AG04450 (cell line): ENCODE measurements at regions not wholly inside any gene's neighbourhood (a gene's known extent, or its start where the extent isn't known, plus 50 kb on each side); places are given as distances from the start of the nearest gene placed in this dataset.

Experiments
- CTCF ChIA-PET: fragments of 300-600, 350-600 bp; formaldehyde crosslinking; extraction: SDS; loops from one replicate; lab custom pipeline; 2022; ENCODE audit warnings: antibody characterized with exemption, inconsistent platforms; lab: Charles Lee
- POLR2A ChIA-PET: fragments of 350-600 bp; formaldehyde crosslinking; extraction: SDS; loops from one replicate; lab custom pipeline; 2021; ENCODE audit warnings: antibody characterized with exemption, inconsistent platforms; lab: Yijun Ruan, JAX
- DNase-seq: peaks from one replicate; pipeline ENCODE4 v3.0.0-alpha.2; 2011; ENCODE audit warnings: low read depth, low spot score
- H3K27ac ChIP-seq: one replicate; pipeline ENCODE4 v1.5.1; 2012; ENCODE audit warnings: low read depth, low read length, control low read depth
- H3K27me3 ChIP-seq: one replicate; pipeline ENCODE4 v1.6.0; 2012; ENCODE audit warnings: low read length; ENCODE audit not compliant: control insufficient read depth, insufficient read depth
- H3K4me3 ChIP-seq: 2 replicates; pipeline ENCODE4 v1.5.1; 2011; ENCODE audit warnings: mild to moderate bottlenecking, low read depth, low read length, control low read depth
- H3K9me3 ChIP-seq: 2 replicates; pipeline ENCODE4 v1.5.1; 2012; ENCODE audit warnings: low read length; ENCODE audit not compliant: control insufficient read depth, insufficient read depth
- TF ChIP-seq, protein P1 (sequence below): IDR thresholded peaks from 2 replicates; pipeline ENCODE4 v1.5.1; 2011; ENCODE audit warnings: low read depth, low read length, control low read depth, inconsistent platforms

DNA sequence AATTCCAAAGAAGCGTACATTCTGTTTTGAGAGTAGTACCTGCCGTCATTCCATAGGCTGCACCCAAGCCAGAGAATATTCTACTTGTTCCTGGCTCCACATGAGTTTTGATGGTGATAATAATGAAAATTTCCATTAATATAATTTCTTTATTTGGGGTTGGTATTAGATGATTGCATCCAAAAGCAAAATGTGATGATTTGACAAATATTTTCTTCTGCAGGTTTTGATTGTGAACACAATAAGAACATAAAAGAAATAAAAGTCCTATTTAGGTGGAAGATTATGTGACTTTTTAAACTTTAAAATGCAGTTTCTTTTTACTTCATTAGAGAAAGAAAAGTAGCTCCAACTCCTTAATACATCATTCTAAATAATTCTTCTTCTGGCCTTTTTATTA lies 284.8 kb upstream of the FMN2 start:
- Histone ChIP-seq H3K27me3 (no peaks in the 10 kb centered on the region), H3K4me3 (no peak overlapping the region), H3K27ac (no peak overlapping the region), H3K9me3 (no peaks in the 10 kb centered on the region; the same call in 1 of the 2 replicates)
- ChIA-PET CTCF (no interaction called here), POLR2A (no interaction called here)
- DNase-seq: no peak
- TF ChIP-seq, protein P1, sequence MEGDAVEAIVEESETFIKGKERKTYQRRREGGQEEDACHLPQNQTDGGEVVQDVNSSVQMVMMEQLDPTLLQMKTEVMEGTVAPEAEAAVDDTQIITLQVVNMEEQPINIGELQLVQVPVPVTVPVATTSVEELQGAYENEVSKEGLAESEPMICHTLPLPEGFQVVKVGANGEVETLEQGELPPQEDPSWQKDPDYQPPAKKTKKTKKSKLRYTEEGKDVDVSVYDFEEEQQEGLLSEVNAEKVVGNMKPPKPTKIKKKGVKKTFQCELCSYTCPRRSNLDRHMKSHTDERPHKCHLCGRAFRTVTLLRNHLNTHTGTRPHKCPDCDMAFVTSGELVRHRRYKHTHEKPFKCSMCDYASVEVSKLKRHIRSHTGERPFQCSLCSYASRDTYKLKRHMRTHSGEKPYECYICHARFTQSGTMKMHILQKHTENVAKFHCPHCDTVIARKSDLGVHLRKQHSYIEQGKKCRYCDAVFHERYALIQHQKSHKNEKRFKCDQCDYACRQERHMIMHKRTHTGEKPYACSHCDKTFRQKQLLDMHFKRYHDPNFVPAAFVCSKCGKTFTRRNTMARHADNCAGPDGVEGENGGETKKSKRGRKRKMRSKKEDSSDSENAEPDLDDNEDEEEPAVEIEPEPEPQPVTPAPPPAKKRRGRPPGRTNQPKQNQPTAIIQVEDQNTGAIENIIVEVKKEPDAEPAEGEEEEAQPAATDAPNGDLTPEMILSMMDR: no peak

DNA sequence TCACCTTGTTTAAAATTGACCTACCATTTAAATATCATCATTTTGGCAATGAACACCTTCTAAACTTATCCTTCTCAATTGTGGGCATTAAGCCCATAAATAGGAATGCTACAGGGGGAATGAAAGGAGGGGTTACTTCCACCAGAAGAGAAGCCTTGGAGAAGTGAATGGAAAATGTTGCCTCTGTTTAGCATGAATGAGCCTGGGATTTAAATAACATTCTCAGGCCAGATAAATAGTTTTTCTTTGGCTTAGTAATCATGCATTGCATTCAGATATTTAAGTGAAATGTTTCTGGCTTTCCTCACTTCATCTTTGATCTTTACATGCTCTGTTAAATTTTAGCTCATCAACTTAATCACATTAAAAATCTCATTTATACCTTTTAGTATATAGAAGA lies 284.3 kb upstream of the FMN2 start:
- DNase-seq: no peak
- TF ChIP-seq, protein P1: no peak
- Histone ChIP-seq H3K4me3 (no peak overlapping the region), H3K27me3 (no peaks in the 10 kb centered on the region), H3K27ac (no peak overlapping the region), H3K9me3 (no peaks in the 10 kb centered on the region; the same call in 1 of the 2 replicates)
- ChIA-PET CTCF (no interaction called here), POLR2A (no interaction called here)

DNA sequence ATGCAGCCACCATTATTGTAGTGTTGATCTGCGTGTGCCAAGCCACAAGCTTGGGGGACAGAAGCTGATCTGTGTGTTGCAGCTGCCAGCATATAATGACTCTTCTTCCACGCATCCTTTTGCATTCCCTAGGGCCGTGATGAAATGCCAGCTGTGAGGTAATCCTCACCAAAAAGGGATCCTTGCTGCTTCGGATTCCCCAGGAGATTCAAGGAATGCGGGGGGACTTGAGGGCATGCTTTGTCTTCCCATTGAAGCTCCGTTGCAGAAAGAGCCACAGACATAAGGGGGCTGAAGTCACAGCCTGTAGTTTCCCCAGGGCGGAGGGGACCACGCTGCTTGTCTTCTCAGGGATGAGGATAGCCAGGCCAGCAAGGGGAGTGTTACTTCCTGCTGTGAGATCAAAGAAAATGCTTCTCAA lies 281.6 kb upstream of the FMN2 start:
- TF ChIP-seq, protein P1: no peak
- no peak for DNase-seq
- ChIA-PET CTCF (no interaction called here), POLR2A (no interaction called here)
- Histone ChIP-seq H3K27me3 (no peaks in the 10 kb centered on the region), H3K9me3 (no peaks in the 10 kb centered on the region; the same call in 1 of the 2 replicates), H3K27ac (no peak overlapping the region), H3K4me3 (no peak overlapping the region)

DNA sequence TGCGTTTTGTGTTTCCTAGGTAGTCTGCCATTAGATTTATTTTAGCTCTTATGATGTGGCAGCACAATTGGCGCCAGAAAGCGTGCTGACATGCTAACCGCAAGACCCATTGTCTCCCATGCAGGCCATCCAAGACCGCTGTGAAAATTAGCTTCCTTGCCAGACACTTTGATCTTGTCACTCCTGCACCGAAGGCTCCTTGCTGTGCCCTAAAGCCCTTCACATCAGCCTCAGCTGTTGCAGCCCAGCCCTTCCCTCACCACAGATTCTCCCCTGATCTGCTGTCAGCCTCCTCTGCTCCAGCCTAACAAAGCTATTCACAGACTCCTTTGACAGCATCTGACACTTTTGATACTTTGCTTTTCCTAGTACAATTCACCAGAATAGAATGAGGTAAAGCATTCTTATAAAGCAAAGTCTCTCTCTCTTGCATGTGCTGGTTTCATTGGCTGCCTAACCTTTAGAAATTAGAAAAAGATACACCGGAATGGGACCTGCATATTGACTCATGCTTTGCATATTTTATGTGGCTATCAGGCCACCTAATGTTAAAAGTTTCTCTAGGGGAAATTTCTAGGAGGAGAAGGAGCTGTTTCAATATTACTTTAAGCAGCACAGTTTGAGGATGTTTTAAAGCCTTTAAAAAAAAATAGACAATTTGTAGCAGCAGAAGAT lies 280.3 kb upstream of the FMN2 start:
- POLR2A ChIA-PET: no interaction called here
- H3K9me3 ChIP-seq: no peaks in the 10 kb centered on the region; the same call in 1 of the 2 replicates
- DNase-seq: no peak
- no peak overlapping the region for H3K4me3 ChIP-seq
- H3K27ac ChIP-seq: no peak overlapping the region
- TF ChIP-seq, protein P1: no peak
- CTCF ChIA-PET: no interaction called here
- no peaks in the 10 kb centered on the region for H3K27me3 ChIP-seq

DNA sequence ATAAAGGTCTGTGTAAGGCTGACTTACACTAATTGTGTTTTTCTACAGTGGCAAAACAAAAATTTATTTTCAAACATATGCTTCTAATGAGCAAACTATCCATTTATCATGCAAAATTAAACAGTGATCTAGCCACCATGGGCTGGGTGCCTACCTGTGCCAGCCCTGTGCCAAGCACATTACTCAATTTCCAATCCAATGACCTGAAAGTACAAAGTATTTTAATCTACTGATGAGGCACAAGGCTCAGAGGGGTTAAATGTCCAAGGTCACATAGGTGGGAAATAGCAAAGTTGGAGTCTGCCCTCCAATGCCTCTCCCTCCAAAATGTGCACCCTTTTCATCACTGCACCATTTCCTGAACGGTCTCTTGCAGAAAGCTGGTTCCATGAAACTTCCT lies 279.1 kb upstream of the FMN2 start:
- no peak for DNase-seq
- TF ChIP-seq, protein P1: no peak
- Histone ChIP-seq H3K27ac (no peak overlapping the region), H3K9me3 (no peaks in the 10 kb centered on the region; the same call in 1 of the 2 replicates), H3K4me3 (no peak overlapping the region), H3K27me3 (no peaks in the 10 kb centered on the region)
- CTCF ChIA-PET: no interaction called here
- POLR2A ChIA-PET: no interaction called here
